Lower leg skin (tissue), 3 donors: ENCODE measurements at regions not wholly inside any gene's neighbourhood (a gene's known extent, or its start where the extent isn't known, plus 50 kb on each side); places are given as distances from the start of the nearest gene placed in this dataset.

ENCODE experiments used
- CTCF ChIP-seq, 3 donors: fragments of 450-650 bp; IDR thresholded peaks; one replicate each; pipeline ENCODE4 v1.5.1; 2016; ENCODE audit warnings: antibody characterized with exemption in 3 of 3, mild to moderate bottlenecking in 3 of 3, moderate library complexity in 2 of 3
- POLR2A ChIP-seq, 2 donors: fragments of 450-650 bp; IDR thresholded peaks; one replicate each; pipeline ENCODE4 v1.6.1; 2016 to 2017; ENCODE audit warnings: antibody characterized with exemption in 2 of 2, mild to moderate bottlenecking in 1 of 2, moderate library complexity in 1 of 2

GRCh38 chr5:109956884-109957283 is 267.2 kb downstream of the MAN2A1 start:
- TF ChIP-seq POLR2A (IDR thresholded peaks at IDR 0.05), result no peak
- TF ChIP-seq CTCF (IDR thresholded peaks at IDR 0.05), result no peak
